GM12872 (cell line): ENCODE measurements at regions not wholly inside any gene's neighbourhood (a gene's known extent, or its start where the extent isn't known, plus 50 kb on each side); places are given as distances from the start of the nearest gene placed in this dataset.

Experiments used
- CTCF ChIP-seq: IDR thresholded peaks from 3 replicates; pipeline ENCODE4 v1.5.1; 2011; ENCODE audit warnings: low read depth, mild to moderate bottlenecking, low read length, moderate library complexity; ENCODE audit not compliant: insufficient read depth

DNA sequence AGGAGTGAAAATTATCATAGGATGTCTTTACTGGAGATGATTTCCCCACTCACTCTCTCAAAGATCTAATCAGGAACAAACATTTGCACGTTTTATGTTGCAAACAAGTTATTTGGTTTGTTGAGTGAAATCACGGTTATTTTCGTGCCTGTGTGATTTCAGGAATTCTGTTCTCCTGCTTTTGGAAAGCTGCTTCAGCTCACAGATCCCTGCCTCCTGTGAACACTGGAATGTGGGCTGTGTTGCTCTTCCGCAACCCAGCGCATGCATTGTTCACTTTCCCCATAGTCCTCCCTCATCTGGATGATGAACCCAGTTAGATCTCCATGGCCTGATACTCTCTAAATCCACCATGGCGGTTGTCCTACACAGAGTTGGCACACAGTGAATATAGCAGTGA lies 91.0 kb downstream of the PLEKHG1 start:
- no peak for TF ChIP-seq CTCF

- no peak for TF ChIP-seq CTCF
Observed at GRCh38 chr6:150691463-150691862, 91.8 kb downstream of the PLEKHG1 start.

GRCh38 chr6:150692604-150693003 lies 92.9 kb downstream of the PLEKHG1 start:
- no peak for TF ChIP-seq CTCF

DNA sequence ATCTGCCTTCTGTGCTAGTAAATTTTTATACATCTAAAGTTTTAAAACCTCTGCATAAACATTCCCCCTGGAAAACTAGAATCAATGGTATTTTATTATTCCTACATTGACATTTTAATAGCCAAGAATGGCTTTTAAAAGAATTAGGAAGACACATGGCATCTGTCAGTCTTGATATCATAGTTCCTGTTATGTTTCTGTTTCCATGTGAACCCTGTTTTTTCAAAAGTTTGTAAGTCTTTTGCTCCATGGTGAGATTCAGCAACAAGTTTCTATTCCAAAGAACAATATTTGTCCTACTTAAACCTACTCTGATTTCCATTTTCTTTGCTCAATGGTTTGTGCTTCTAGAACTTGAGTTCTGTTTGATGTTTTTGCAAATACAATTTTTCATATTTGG lies 95.2 kb downstream of the PLEKHG1 start:
- TF ChIP-seq CTCF, result no peak

DNA sequence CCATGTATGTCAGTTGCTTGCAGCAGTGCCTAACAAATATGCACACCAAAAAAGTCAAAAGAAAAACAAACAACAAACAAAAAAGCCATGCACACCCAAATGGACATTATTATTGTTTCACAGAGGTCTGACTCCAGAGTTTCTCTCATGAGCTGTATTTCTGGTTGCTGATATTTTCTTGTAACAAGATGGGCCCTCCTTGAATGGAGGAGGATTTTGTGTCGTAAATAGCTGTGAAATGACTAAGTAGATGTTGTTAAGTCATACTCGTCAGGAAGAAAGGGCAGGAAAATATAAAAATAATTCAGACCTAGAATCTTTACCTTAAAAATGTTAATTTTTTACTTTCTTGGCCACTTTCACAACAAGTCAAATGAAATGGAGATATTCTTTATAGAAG lies 96.0 kb downstream of the PLEKHG1 start:
- no peak for TF ChIP-seq CTCF

DNA sequence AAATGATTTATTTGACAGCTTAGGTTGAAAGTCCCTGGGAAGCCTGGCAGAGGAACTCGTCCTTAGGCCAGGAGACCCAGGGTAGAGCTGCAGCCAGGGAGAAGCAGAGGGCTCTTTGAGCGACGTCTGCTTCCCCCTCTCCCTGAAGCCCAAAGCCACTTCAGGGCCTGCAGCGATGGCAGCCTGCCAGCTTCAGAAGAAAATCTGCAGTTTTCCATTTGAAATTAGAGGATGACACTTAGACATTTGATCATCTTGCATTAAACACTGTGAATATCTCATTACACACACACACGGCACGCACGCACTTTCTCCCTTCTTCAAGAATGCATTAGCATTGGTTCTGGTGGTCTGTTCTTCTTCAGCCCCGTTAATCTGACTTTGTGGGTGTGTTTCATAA lies 96.5 kb downstream of the PLEKHG1 start:
- TF ChIP-seq CTCF, result no peak

DNA sequence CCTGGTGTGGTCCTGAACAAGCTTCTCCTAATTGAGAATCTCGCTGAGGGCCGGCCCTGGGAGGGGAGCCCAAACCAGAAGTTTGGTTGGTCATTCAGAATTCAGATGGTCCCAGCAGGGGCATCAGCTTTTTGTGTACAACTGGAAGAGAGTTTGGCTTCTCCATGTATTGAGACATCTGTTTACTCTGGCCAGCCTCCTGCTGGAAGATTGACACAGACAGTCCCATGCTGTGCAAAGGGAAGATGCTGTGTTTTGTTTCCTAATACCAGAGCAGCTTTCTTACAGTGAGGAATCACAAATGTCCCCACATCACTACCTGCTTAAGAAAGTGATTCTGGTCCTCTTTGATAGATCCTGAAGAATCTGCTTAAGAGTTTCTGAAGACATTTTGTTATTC lies 97.8 kb downstream of the PLEKHG1 start:
- no peak for TF ChIP-seq CTCF

DNA sequence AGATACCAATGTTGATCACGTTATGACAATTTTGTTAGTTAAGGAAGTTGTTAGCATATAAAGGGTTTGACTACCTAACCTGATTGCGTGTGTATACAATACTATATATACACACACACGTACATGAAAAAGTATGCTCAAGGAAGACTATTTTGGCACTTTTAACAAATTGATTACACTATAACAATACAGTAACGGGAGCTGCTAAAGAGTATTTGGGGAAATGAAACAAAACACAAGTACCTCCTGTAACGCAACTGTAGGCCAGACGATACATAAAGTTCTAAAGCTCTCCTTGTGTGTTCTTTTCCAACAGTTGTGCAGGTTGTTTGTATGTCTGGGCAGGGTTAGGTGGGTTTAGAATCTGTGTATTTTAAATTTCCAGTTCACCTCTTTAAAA lies 98.7 kb downstream of the PLEKHG1 start:
- TF ChIP-seq CTCF, result no peak
